Spleen (tissue), 7 donors: ENCODE measurements at regions not wholly inside any gene's neighbourhood (a gene's known extent, or its start where the extent isn't known, plus 50 kb on each side); places are given as distances from the start of the nearest gene placed in this dataset.

Experiments
- CTCF ChIP-seq, 11 experiments: fragments of 200-600 bp in 7 of 11; fragments of 450-650 bp in 4 of 11; sonication (generic) in 4 of 11; IDR thresholded peaks in 8 of 11; conservative IDR thresholded peaks in 3 of 11; 1 replicate in 7 of 11; 2 replicates in 4 of 11; pipeline versions ENCODE4 v1.4.0 to v1.8.0; 2016 to 2021; ENCODE audit warnings: antibody characterized with exemption in 11 of 11, inconsistent platforms in 4 of 11, mild to moderate bottlenecking in 1 of 11
- POLR2A ChIP-seq, 3 donors: fragments of 450-650 bp; IDR thresholded peaks; one replicate each; pipeline ENCODE4 v1.5.1; 2017; ENCODE audit warnings: antibody characterized with exemption in 3 of 3, mild to moderate bottlenecking in 1 of 3
- donor health status: DM: no; HTN: no; CAD: no; lungs with moderate emphysema.
- donor health status: DM: no; HTN: no; CAD: no.
- donor health status: DM: no; HTN: no; CAD: no.

- TF ChIP-seq POLR2A (IDR thresholded peaks at IDR 0.05): no peak
- TF ChIP-seq CTCF (IDR thresholded peaks at IDR 0.05 in 8 of 11, conservative IDR thresholded peaks at IDR 0.05 in 3 of 11): no peak
Measured at GRCh38 chr17:6940186-6940649, 55.6 kb upstream of the ALOX12 start.
